ENCODE measurements at regions not wholly inside any gene's neighbourhood (a gene's known extent, or its start where the extent isn't known, plus 50 kb on each side); places are given as distances from the start of the nearest gene placed in this dataset.

Small RNAs in the stretch of these regions (small RNA-seq; reads per million reads assigned to genes)
- gene RNA5SP528 (ENCODE audit: low replicate concordance), result 0.34 reads per million, percentile 35 among the genes with 10 or more reads in this experiment
